ENCODE measurements at regions not wholly inside any gene's neighbourhood (a gene's known extent, or its start where the extent isn't known, plus 50 kb on each side); places are given as distances from the start of the nearest gene placed in this dataset.
"Not testable (repeated sequence)": the region's sequence is repeated elsewhere in the genome, so short reads cannot be mapped to it uniquely, and the experiment has no call there.

DNA sequence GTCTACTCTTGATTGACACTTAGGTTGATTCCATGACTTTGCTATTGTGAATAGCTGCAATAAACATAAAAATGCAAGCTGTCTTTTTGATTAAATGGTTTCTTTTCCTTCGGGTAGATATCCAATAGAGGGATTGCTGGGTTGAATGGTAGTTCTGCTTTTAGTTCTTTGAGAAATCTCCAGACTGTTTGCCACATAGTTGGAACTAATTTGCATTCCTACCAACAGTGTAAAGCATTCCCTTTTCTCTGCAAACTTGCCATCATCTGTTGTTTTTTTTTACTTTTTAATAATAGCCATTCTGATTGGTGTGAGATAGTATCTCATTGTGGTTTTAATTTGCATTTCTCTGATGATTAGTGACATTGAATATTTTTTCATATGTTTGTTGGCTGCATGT lies 122.2 kb upstream of the PRKG2 start:
- Histone ChIP-seq H3K27ac (no peak overlapping the region), H3K9me3 (ENCODE audit: severe bottlenecking) (no peaks in the 10 kb centered on the region), H3K27me3 (ENCODE audit: insufficient read depth, low read depth, severe bottlenecking) (no peaks in the 10 kb centered on the region), H3K4me3 (ENCODE audit: low read depth, low read length) (no peak overlapping the region), H3K36me3 (no peaks in the 10 kb centered on the region)
- TF ChIP-seq, protein P1, sequence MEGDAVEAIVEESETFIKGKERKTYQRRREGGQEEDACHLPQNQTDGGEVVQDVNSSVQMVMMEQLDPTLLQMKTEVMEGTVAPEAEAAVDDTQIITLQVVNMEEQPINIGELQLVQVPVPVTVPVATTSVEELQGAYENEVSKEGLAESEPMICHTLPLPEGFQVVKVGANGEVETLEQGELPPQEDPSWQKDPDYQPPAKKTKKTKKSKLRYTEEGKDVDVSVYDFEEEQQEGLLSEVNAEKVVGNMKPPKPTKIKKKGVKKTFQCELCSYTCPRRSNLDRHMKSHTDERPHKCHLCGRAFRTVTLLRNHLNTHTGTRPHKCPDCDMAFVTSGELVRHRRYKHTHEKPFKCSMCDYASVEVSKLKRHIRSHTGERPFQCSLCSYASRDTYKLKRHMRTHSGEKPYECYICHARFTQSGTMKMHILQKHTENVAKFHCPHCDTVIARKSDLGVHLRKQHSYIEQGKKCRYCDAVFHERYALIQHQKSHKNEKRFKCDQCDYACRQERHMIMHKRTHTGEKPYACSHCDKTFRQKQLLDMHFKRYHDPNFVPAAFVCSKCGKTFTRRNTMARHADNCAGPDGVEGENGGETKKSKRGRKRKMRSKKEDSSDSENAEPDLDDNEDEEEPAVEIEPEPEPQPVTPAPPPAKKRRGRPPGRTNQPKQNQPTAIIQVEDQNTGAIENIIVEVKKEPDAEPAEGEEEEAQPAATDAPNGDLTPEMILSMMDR (IDR thresholded peaks at IDR 0.05; ENCODE audit: low read depth, low read length), result no peak
- DNase-seq, result no peak

GRCh38 chr4:81335122-81335912 lies 120.3 kb upstream of the PRKG2 start:
- TF ChIP-seq, protein P1 (IDR thresholded peaks at IDR 0.05; ENCODE audit: low read depth, low read length), result no peak
- Histone ChIP-seq H3K4me3 (ENCODE audit: low read depth, low read length) (no peak overlapping the region), H3K9me3 (ENCODE audit: severe bottlenecking) (no peaks in the 10 kb centered on the region), H3K36me3 (no peaks in the 10 kb centered on the region), H3K27ac (no peak overlapping the region), H3K27me3 (ENCODE audit: insufficient read depth, low read depth, severe bottlenecking) (no peaks in the 10 kb centered on the region)
- no peak for DNase-seq

- TF ChIP-seq, protein P1 (IDR thresholded peaks at IDR 0.05; ENCODE audit: low read depth, low read length), result no peak
- no peak overlapping the region for H3K4me3 ChIP-seq (ENCODE audit: low read depth, low read length)
- no peak overlapping the region for H3K27ac ChIP-seq
- DNase-seq, result peak; percentile 19
- H3K36me3 ChIP-seq, result no peaks in the 10 kb centered on the region
- H3K9me3 ChIP-seq (ENCODE audit: severe bottlenecking), result peaks cover 5% of the 10 kb centered on the region
- no peaks in the 10 kb centered on the region for H3K27me3 ChIP-seq (ENCODE audit: insufficient read depth, low read depth, severe bottlenecking)
These were observed 115.0 kb upstream of the PRKG2 start for GRCh38 chr4:81330018-81330417.

DNA sequence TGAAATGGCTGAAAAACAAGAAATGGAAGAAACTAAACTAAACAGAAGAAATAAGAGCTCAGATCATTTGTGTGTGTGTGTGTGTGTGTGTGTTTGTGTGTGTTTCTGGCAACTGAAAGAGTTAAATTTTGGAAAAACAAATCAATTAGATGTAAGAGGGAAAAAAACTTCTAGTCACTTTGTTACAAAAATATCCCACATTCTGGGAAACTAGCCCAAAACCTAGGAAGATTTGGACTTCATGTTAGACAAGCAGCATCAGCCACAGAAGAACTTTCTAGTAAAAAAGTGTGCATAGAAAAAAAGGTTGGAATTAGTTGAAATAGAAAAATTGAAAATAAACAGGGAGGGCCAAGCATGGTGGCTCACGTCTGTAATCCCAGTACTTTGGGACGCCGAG lies 111.6 kb upstream of the PRKG2 start:
- no peak overlapping the region for H3K4me3 ChIP-seq (ENCODE audit: low read depth, low read length)
- no peak for DNase-seq
- TF ChIP-seq, protein P1 (IDR thresholded peaks at IDR 0.05; ENCODE audit: low read depth, low read length), result no peak
- H3K9me3 ChIP-seq (ENCODE audit: severe bottlenecking), result peaks cover 5% of the 10 kb centered on the region
- no peak overlapping the region for H3K27ac ChIP-seq
- H3K27me3 ChIP-seq (ENCODE audit: insufficient read depth, low read depth, severe bottlenecking), result no peaks in the 10 kb centered on the region
- no peaks in the 10 kb centered on the region for H3K36me3 ChIP-seq

GRCh38 chr4:81324594-81324993 lies 109.6 kb upstream of the PRKG2 start:
- H3K36me3 ChIP-seq; H3K27me3 ChIP-seq (ENCODE audit: insufficient read depth, low read depth, severe bottlenecking); H3K9me3 ChIP-seq (ENCODE audit: severe bottlenecking); DNase-seq; H3K27ac ChIP-seq; H3K4me3 ChIP-seq (ENCODE audit: low read depth, low read length): not testable (repeated sequence)

DNA sequence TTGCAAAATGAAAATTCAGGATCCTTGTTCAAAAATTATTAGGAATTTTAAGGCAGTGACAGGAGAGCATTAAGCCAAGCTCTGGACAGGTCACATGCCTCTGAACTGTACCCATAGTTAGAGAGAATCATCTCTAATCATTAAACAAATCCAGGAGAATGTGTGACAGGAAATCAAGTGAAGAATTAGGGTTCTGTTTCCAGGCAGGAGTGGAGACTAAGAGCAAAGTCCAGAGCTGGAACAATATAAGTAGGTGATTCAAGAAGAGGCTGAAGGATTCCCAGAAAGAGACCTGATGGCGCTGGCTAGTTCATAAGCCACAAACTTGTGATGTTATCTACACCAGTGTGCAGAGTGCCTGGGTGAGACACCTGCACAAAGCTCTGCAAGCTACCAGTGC lies 104.6 kb upstream of the PRKG2 start:
- DNase-seq, result no peak
- no peaks in the 10 kb centered on the region for H3K9me3 ChIP-seq (ENCODE audit: severe bottlenecking)
- no peak overlapping the region for H3K4me3 ChIP-seq (ENCODE audit: low read depth, low read length)
- H3K36me3 ChIP-seq, result no peaks in the 10 kb centered on the region
- no peak overlapping the region for H3K27ac ChIP-seq
- TF ChIP-seq, protein P1 (IDR thresholded peaks at IDR 0.05; ENCODE audit: low read depth, low read length), result no peak
- no peaks in the 10 kb centered on the region for H3K27me3 ChIP-seq (ENCODE audit: insufficient read depth, low read depth, severe bottlenecking)

Measured in WERI-Rb-1 (cell line).